H1 (cell line): ENCODE measurements at regions not wholly inside any gene's neighbourhood (a gene's known extent, or its start where the extent isn't known, plus 50 kb on each side); places are given as distances from the start of the nearest gene placed in this dataset.

Experiments used
- CTCF ChIA-PET: fragments of 300-600 bp; sonication (Branson Sonifier 250); formaldehyde crosslinking; loops from one replicate; lab custom pipeline; 2021; ENCODE audit not compliant: partially characterized antibody; lab: Charles Lee
- POLR2A ChIA-PET: fragments of 300-600 bp; sonication (Branson Sonifier 250); formaldehyde crosslinking; loops from one replicate; lab custom pipeline; 2021; ENCODE audit warnings: inconsistent platforms; ENCODE audit not compliant: partially characterized antibody; lab: Charles Lee
- DNase-seq, 2 experiments: peaks; one replicate each; pipeline versions ENCODE4 v3.0.0 to v3.0.0-alpha.2; 2010 to 2022; ENCODE audit warnings: low spot score in 2 of 2, low read depth in 1 of 2, mixed read lengths in 1 of 2
- FAIRE-seq: peaks from 2 replicates; lab custom pipeline; 2011; peaks lifted over from hg19 to GRCh38; lab: Jason Lieb, UNC
- H2AFZ ChIP-seq: 2 replicates; pipeline ENCODE4 v1.8.1; 2012; ENCODE audit warnings: low read length, inconsistent platforms
- H2AK5ac ChIP-seq: 2 replicates; pipeline ENCODE4 v1.6.1; 2013; ENCODE audit warnings: low read depth, low read length
- H2BK120ac ChIP-seq: replicated peaks from 2 replicates; pipeline ENCODE3; 2013; ENCODE audit warnings: low read depth, low read length, inconsistent platforms
- H2BK12ac ChIP-seq: 2 replicates; pipeline ENCODE4 v1.6.1; 2013; ENCODE audit warnings: low read depth, low read length
- H2BK15ac ChIP-seq: 2 replicates; pipeline ENCODE4 v1.6.1; 2013; ENCODE audit warnings: low read length
- H2BK20ac ChIP-seq: 2 replicates; pipeline ENCODE4 v1.6.1; 2013; ENCODE audit warnings: low read length
- H2BK5ac ChIP-seq: 2 replicates; pipeline ENCODE4 v1.6.1; 2013; ENCODE audit warnings: low read depth, low read length
- H3K14ac ChIP-seq: 2 replicates; pipeline ENCODE4 v1.6.1; 2013; ENCODE audit warnings: inconsistent platforms; ENCODE audit not compliant: insufficient read length
- H3K18ac ChIP-seq: 2 replicates; pipeline ENCODE4 v1.6.1; 2013; ENCODE audit warnings: low read length; ENCODE audit errors: extremely low read depth
- H3K23ac ChIP-seq: 2 replicates; pipeline ENCODE4 v1.6.1; 2013; ENCODE audit warnings: inconsistent platforms; ENCODE audit not compliant: insufficient read length
- H3K23me2 ChIP-seq: 2 replicates; pipeline ENCODE4 v1.6.1; 2013; ENCODE audit warnings: low read depth, low read length
- H3K27ac ChIP-seq: 2 replicates; pipeline ENCODE4 v1.6.1; 2011; ENCODE audit warnings: low read depth, low read length, inconsistent platforms
- H3K27me3 ChIP-seq, 4 experiments: replicated peaks in 1 of 4; 1 replicate in 1 of 4; 2 replicates in 3 of 4; pipeline versions ENCODE4 v1.6.1 to v1.8.1; 2011 to 2013; ENCODE audit warnings: low read length in 3 of 4, mild to moderate bottlenecking in 3 of 4, inconsistent platforms in 2 of 4, mixed read lengths in 2 of 4, moderate library complexity in 1 of 4; ENCODE audit not compliant: control insufficient read depth in 3 of 4, insufficient read depth in 3 of 4; ENCODE audit errors: extremely low read depth in 1 of 4
- H3K36me3 ChIP-seq, 4 experiments: 2 replicates each; pipeline versions ENCODE4 v1.6.1 to v1.8.1; 2011 to 2013; ENCODE audit warnings: mild to moderate bottlenecking in 4 of 4, low read length in 3 of 4, moderate library complexity in 2 of 4, control low read depth in 1 of 4, inconsistent platforms in 1 of 4; ENCODE audit not compliant: insufficient read depth in 4 of 4, control insufficient read depth in 2 of 4
- H3K4ac ChIP-seq: replicated peaks from 2 replicates; pipeline ENCODE3; 2013; ENCODE audit warnings: low read length, low read depth, mixed read lengths, inconsistent platforms; ENCODE audit not compliant: insufficient read length
- H3K4me1 ChIP-seq, 4 experiments: replicated peaks in 1 of 4; 1 replicate in 1 of 4; 2 replicates in 3 of 4; pipeline versions ENCODE4 v1.6.1 to v1.8.1; 2011 to 2013; ENCODE audit warnings: low read length in 3 of 4, inconsistent platforms in 2 of 4, mixed read lengths in 1 of 4; ENCODE audit not compliant: insufficient read depth in 4 of 4, control insufficient read depth in 3 of 4
- H3K4me2 ChIP-seq, 2 experiments: 2 replicates each; pipeline versions ENCODE4 v1.6.1 to v1.8.1; 2011 to 2013; ENCODE audit warnings: low read depth in 2 of 2, low read length in 2 of 2, control low read depth in 1 of 2, inconsistent platforms in 1 of 2, mild to moderate bottlenecking in 1 of 2; ENCODE audit not compliant: insufficient read depth in 1 of 2
- H3K4me3 ChIP-seq, 4 experiments: fragments of 200-600, 300-600 bp in 1 of 4; sonication (generic), shearing (Covaris generic), sonication (Bioruptor Twin) in 1 of 4; 2 replicates each; pipeline versions ENCODE4 v1.5.1 to v1.8.1; 2011 to 2016; ENCODE audit warnings: low read length in 4 of 4, low read depth in 3 of 4, control low read depth in 2 of 4, inconsistent platforms in 2 of 4, mild to moderate bottlenecking in 2 of 4, mixed read lengths in 1 of 4, moderate library complexity in 1 of 4; ENCODE audit not compliant: insufficient read depth in 2 of 4; ENCODE audit errors: extremely low read depth in 1 of 4
- H3K56ac ChIP-seq: replicated peaks from 2 replicates; pipeline ENCODE3; 2013; ENCODE audit warnings: low read depth, mild to moderate bottlenecking, mixed read lengths, low read length, inconsistent platforms; ENCODE audit not compliant: insufficient read length
- H3K79me1 ChIP-seq: 2 replicates; pipeline ENCODE4 v1.6.1; 2013; ENCODE audit warnings: low read depth, low read length, control low read depth
- H3K79me2 ChIP-seq, 2 experiments: 2 replicates each; pipeline versions ENCODE4 v1.6.1 to v1.8.1; 2012 to 2013; ENCODE audit warnings: low read length in 2 of 2, mild to moderate bottlenecking in 2 of 2, inconsistent platforms in 1 of 2; ENCODE audit not compliant: insufficient read depth in 2 of 2, control insufficient read depth in 1 of 2
- H3K9ac ChIP-seq, 4 experiments: replicated peaks in 1 of 4; 1 replicate in 1 of 4; 2 replicates in 3 of 4; pipeline versions ENCODE4 v1.6.1 to v1.8.1; 2011 to 2013; ENCODE audit warnings: low read depth in 3 of 4, low read length in 3 of 4, control low read depth in 2 of 4, mild to moderate bottlenecking in 2 of 4, moderate library complexity in 2 of 4, inconsistent platforms in 1 of 4; ENCODE audit errors: extremely low read depth in 1 of 4
- H3K9me3 ChIP-seq, 2 experiments: 2 replicates each; pipeline versions ENCODE4 v1.6.1 to v1.8.1; 2012 to 2013; ENCODE audit warnings: mild to moderate bottlenecking in 2 of 2, moderate library complexity in 2 of 2, control low read depth in 1 of 2, inconsistent platforms in 1 of 2, low read depth in 1 of 2, low read length in 1 of 2, mixed read lengths in 1 of 2; ENCODE audit not compliant: insufficient read depth in 2 of 2
- H4K20me1 ChIP-seq, 2 experiments: replicated peaks in 1 of 2; 2 replicates each; pipeline versions ENCODE3 to v1.8.1; 2011 to 2013; ENCODE audit warnings: inconsistent platforms in 2 of 2, low read length in 2 of 2, mild to moderate bottlenecking in 1 of 2; ENCODE audit not compliant: insufficient read depth in 2 of 2, control insufficient read depth in 1 of 2
- H4K5ac ChIP-seq: 2 replicates; pipeline ENCODE4 v1.6.1; 2013; ENCODE audit warnings: low read length, low read depth, mixed read lengths, inconsistent platforms; ENCODE audit not compliant: insufficient read length
- H4K8ac ChIP-seq: 2 replicates; pipeline ENCODE4 v1.8.0; 2013; ENCODE audit warnings: mild to moderate bottlenecking, moderate library complexity, low read length, inconsistent platforms; ENCODE audit not compliant: insufficient read depth; ENCODE audit errors: extremely low read depth
- H4K91ac ChIP-seq: replicated peaks from 2 replicates; pipeline ENCODE3; 2013; ENCODE audit warnings: low read length, mixed read lengths, inconsistent platforms; ENCODE audit not compliant: insufficient read length
- CBX5 ChIP-seq: fragments of 300-800, 300-1000 bp; sonication (generic); IDR thresholded peaks from 2 replicates; pipeline ENCODE4 v1.7.1; 2016; ENCODE audit warnings: antibody characterized with exemption, low read length, low read depth
- EZH2 ChIP-seq: fragments of 200-600 bp; sonication (generic); IDR thresholded peaks from 2 replicates; pipeline ENCODE4 v1.7.1; 2012; ENCODE audit warnings: low read depth, mild to moderate bottlenecking, moderate library complexity, low read length, inconsistent platforms; ENCODE audit not compliant: severe bottlenecking
- FOSL1 ChIP-seq: IDR thresholded peaks from 2 replicates; pipeline ENCODE4 v1.6.1; 2011; ENCODE audit warnings: mild to moderate bottlenecking, low read depth, low read length, moderate library complexity; ENCODE audit not compliant: insufficient read depth
- HDAC2 ChIP-seq, 2 experiments: fragments of 300-600 bp in 1 of 2; sonication (generic) in 1 of 2; IDR thresholded peaks; 2 replicates each; pipeline ENCODE4 v1.6.1; 2011 to 2012; ENCODE audit warnings: low read depth in 2 of 2, low read length in 2 of 2, mild to moderate bottlenecking in 2 of 2, moderate library complexity in 2 of 2, borderline replicate concordance in 1 of 2, inconsistent platforms in 1 of 2
- JUN ChIP-seq: IDR thresholded peaks from 2 replicates; pipeline ENCODE4 v1.6.1; 2011; ENCODE audit warnings: low read depth, mild to moderate bottlenecking, improper control_type of control experiment, low read length
- MAFK ChIP-seq: IDR thresholded peaks from 2 replicates; pipeline ENCODE4 v1.6.1; 2012; ENCODE audit warnings: low read depth, mild to moderate bottlenecking, improper control_type of control experiment, low read length
- NRF1 ChIP-seq: IDR thresholded peaks from 2 replicates; pipeline ENCODE4 v1.6.1; 2011; ENCODE audit warnings: mild to moderate bottlenecking, low read depth, low read length, improper control_type of control experiment
- PHF8 ChIP-seq: fragments of 200-600 bp; sonication (generic); conservative IDR thresholded peaks from 2 replicates; pipeline ENCODE4 v1.7.1; 2012; ENCODE audit warnings: low read depth, mild to moderate bottlenecking, inconsistent platforms, low read length, moderate library complexity
- POLR2AphosphoS5 ChIP-seq: IDR thresholded peaks from 2 replicates; pipeline ENCODE4 v1.6.1; 2011; ENCODE audit warnings: low read depth, low read length
- SAP30 ChIP-seq: fragments of 300-600 bp; sonication (generic); IDR thresholded peaks from 2 replicates; pipeline ENCODE4 v1.7.1; 2012; ENCODE audit warnings: low read length, moderate library complexity, mild to moderate bottlenecking, inconsistent platforms; ENCODE audit not compliant: insufficient read depth, insufficient replicate concordance
- SIN3A ChIP-seq, 2 experiments: IDR thresholded peaks in 1 of 2; conservative IDR thresholded peaks in 1 of 2; 2 replicates each; pipeline ENCODE4 v1.6.1; 2011 to 2012; ENCODE audit warnings: low read length in 2 of 2, improper control_type of control experiment in 1 of 2, low read depth in 1 of 2, mild to moderate bottlenecking in 1 of 2
- SIRT6 ChIP-seq: IDR thresholded peaks from one replicate; pipeline ENCODE4 v1.7.1; 2012; ENCODE audit warnings: low read length, inconsistent platforms
- SIX5 ChIP-seq: IDR thresholded peaks from 2 replicates; pipeline ENCODE4 v1.6.1; 2011; ENCODE audit warnings: mild to moderate bottlenecking, low read depth, low read length
- SP4 ChIP-seq: IDR thresholded peaks from 2 replicates; pipeline ENCODE4 v1.6.1; 2012; ENCODE audit warnings: low read length, inconsistent platforms
- TBP ChIP-seq: IDR thresholded peaks from 2 replicates; pipeline ENCODE4 v1.6.1; 2011; ENCODE audit warnings: low read depth, low read length, improper control_type of control experiment
- TF ChIP-seq, protein P1 (sequence below): IDR thresholded peaks from 2 replicates; pipeline ENCODE4 v1.6.1; 2012; ENCODE audit warnings: inconsistent platforms

GRCh38 chr1:103194060-103194459 is 85.7 kb upstream of the COL11A1 start:
- no peaks in the 10 kb centered on the region for H3K79me2 ChIP-seq
- POLR2A ChIA-PET = no interaction called here
- H3K4ac ChIP-seq = no peak overlapping the region
- H3K79me1 ChIP-seq = no peaks in the 10 kb centered on the region
- no peak overlapping the region for H3K27ac ChIP-seq
- H3K4me3 ChIP-seq = no peak overlapping the region
- DNase-seq (no peak), FAIRE-seq (no peak)
- H4K8ac ChIP-seq = no peak overlapping the region
- no peaks in the 10 kb centered on the region for H4K20me1 ChIP-seq
- no peak overlapping the region for H3K18ac ChIP-seq
- H2BK120ac ChIP-seq = no peak overlapping the region
- no peak overlapping the region for H4K5ac ChIP-seq
- H3K9me3 ChIP-seq = no peaks in the 10 kb centered on the region
- no peaks in the 10 kb centered on the region for H3K4me1 ChIP-seq
- H3K23ac ChIP-seq = no peak overlapping the region
- H3K36me3 ChIP-seq = no peaks in the 10 kb centered on the region
- no peaks in the 10 kb centered on the region for H3K23me2 ChIP-seq
- TF ChIP-seq NRF1 (no peak), SP4 (no peak), FOSL1 (no peak), HDAC2 (IDR thresholded peaks at IDR 0.05; ENCODE audit: borderline replicate concordance in 1 of 2, low read depth in 2 of 2, low read length in 2 of 2) (no peak), JUN (no peak), SIRT6 (no peak), SIX5 (no peak), SIN3A (conservative IDR thresholded peaks at IDR 0.05 in 1 of 2, IDR thresholded peaks at IDR 0.05 in 1 of 2; ENCODE audit: low read depth in 1 of 2, low read length in 2 of 2) (no peak), POLR2AphosphoS5 (no peak), MAFK (no peak), SAP30 (no peak), PHF8 (no peak), EZH2 (no peak), TBP (no peak), CBX5 (no peak)
- TF ChIP-seq, protein P1, sequence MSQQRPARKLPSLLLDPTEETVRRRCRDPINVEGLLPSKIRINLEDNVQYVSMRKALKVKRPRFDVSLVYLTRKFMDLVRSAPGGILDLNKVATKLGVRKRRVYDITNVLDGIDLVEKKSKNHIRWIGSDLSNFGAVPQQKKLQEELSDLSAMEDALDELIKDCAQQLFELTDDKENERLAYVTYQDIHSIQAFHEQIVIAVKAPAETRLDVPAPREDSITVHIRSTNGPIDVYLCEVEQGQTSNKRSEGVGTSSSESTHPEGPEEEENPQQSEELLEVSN = no peak
- H2AK5ac ChIP-seq = no peak overlapping the region
- H4K91ac ChIP-seq = no peak overlapping the region
- no peak overlapping the region for H2BK5ac ChIP-seq
- no peak overlapping the region for H3K9ac ChIP-seq
- no peak overlapping the region for H2BK12ac ChIP-seq
- H3K14ac ChIP-seq = no peak overlapping the region
- H3K56ac ChIP-seq = no peak overlapping the region
- no peak overlapping the region for H3K4me2 ChIP-seq
- H2BK20ac ChIP-seq = no peak overlapping the region
- no peak overlapping the region for H2BK15ac ChIP-seq
- CTCF ChIA-PET = no interaction called here
- no peak overlapping the region for H2AFZ ChIP-seq
- H3K27me3 ChIP-seq = no peaks in the 10 kb centered on the region
